Loucy (cell line): ENCODE measurements at regions not wholly inside any gene's neighbourhood (a gene's known extent, or its start where the extent isn't known, plus 50 kb on each side); places are given as distances from the start of the nearest gene placed in this dataset.

ENCODE experiments used
- EZH2phosphoT487 ChIP-seq: fragments of 200-600 bp; IDR thresholded peaks from 2 replicates; pipeline ENCODE4 v1.6.1; 2018; ENCODE audit warnings: antibody characterized with exemption, mild to moderate bottlenecking, moderate library complexity, borderline replicate concordance
- TF ChIP-seq, protein P1 (sequence below): fragments of 200-600 bp; sonication (generic); conservative IDR thresholded peaks from 2 replicates; pipeline ENCODE4 v1.5.1; 2014; ENCODE audit warnings: mild to moderate bottlenecking, antibody characterized with exemption, low read length

DNA sequence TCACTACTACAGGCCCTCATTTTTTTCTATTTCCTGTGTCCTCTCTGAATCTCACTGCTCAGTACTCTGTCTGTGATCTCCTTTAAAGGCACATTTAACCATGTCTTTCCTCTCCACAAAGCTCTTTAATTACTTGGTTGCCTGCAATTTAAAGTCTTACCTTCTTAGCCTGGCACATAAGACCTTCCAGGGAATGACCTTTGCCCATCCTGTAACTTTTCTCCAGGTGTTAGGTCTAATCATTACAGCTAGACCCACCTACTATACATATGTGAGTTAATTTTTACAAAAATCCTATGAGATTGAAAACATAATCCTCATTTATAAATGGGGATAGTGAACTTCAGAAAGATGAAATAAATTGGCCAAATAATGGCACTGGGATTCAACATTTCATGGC, 244.1 kb upstream of the RHOBTB1 start:
- TF ChIP-seq, protein P1, sequence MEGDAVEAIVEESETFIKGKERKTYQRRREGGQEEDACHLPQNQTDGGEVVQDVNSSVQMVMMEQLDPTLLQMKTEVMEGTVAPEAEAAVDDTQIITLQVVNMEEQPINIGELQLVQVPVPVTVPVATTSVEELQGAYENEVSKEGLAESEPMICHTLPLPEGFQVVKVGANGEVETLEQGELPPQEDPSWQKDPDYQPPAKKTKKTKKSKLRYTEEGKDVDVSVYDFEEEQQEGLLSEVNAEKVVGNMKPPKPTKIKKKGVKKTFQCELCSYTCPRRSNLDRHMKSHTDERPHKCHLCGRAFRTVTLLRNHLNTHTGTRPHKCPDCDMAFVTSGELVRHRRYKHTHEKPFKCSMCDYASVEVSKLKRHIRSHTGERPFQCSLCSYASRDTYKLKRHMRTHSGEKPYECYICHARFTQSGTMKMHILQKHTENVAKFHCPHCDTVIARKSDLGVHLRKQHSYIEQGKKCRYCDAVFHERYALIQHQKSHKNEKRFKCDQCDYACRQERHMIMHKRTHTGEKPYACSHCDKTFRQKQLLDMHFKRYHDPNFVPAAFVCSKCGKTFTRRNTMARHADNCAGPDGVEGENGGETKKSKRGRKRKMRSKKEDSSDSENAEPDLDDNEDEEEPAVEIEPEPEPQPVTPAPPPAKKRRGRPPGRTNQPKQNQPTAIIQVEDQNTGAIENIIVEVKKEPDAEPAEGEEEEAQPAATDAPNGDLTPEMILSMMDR = no peak
- TF ChIP-seq EZH2phosphoT487 = no peak
